UCSD-AML1 (cell line): ENCODE measurements at regions not wholly inside any gene's neighbourhood (a gene's known extent, or its start where the extent isn't known, plus 50 kb on each side); places are given as distances from the start of the nearest gene placed in this dataset.

ENCODE experiments used
- DNase-seq: peaks from one replicate; lab custom pipeline; 2025; ENCODE audit not compliant: unreplicated experiment; lab: John Stamatoyannopoulos, UW

- DNase-seq, result no peak
Measured at GRCh38 chr14:76657846-76658245, 103.4 kb upstream of the VASH1 start.

- DNase-seq, result no peak
Measured at GRCh38 chr14:76662580-76662979, 98.7 kb upstream of the VASH1 start.

- DNase-seq, result no peak
Measured at GRCh38 chr14:76664790-76665189, 96.5 kb upstream of the VASH1 start.

- DNase-seq, result no peak
Measured at GRCh38 chr14:76666746-76667145, 94.5 kb upstream of the VASH1 start.

- DNase-seq, result no peak
Measured at GRCh38 chr14:76669770-76670169, 91.5 kb upstream of the VASH1 start.

GRCh38 chr14:76672123-76672522 is 89.1 kb upstream of the VASH1 start:
- no peak for DNase-seq

GRCh38 chr14:76673261-76673660 is 88.0 kb upstream of the VASH1 start:
- DNase-seq, result no peak

- no peak for DNase-seq
Measured at GRCh38 chr14:76675046-76675445, 86.2 kb upstream of the VASH1 start.

GRCh38 chr14:76676539-76676938 is 84.7 kb upstream of the VASH1 start:
- no peak for DNase-seq

- DNase-seq, result no peak
Measured at GRCh38 chr14:76677534-76678145, 83.6 kb upstream of the VASH1 start.

- no peak for DNase-seq
Measured at GRCh38 chr14:76678244-76678800, 82.9 kb upstream of the VASH1 start.

GRCh38 chr14:76682367-76682766 is 78.9 kb upstream of the VASH1 start:
- no peak for DNase-seq

- no peak for DNase-seq
Measured at GRCh38 chr14:76686646-76687045, 74.6 kb upstream of the VASH1 start.

GRCh38 chr14:76687611-76688382 is 73.5 kb upstream of the VASH1 start:
- no peak for DNase-seq

GRCh38 chr14:76688383-76688671 is 72.9 kb upstream of the VASH1 start:
- DNase-seq, result no peak

GRCh38 chr14:76690502-76691105 is 70.7 kb upstream of the VASH1 start:
- DNase-seq, result no peak

- DNase-seq, result no peak
Measured at GRCh38 chr14:76694106-76694505, 67.2 kb upstream of the VASH1 start.

GRCh38 chr14:76695263-76695920 is 65.9 kb upstream of the VASH1 start:
- DNase-seq, result no peak

GRCh38 chr14:76696361-76696760 is 64.9 kb upstream of the VASH1 start:
- DNase-seq, result no peak

GRCh38 chr14:76696791-76697190 is 64.5 kb upstream of the VASH1 start:
- DNase-seq, result no peak

- no peak for DNase-seq
Measured at GRCh38 chr14:76697246-76697905, 63.9 kb upstream of the VASH1 start.
